Lower lobe of right lung (tissue), 2 donors: ENCODE measurements at regions not wholly inside any gene's neighbourhood (a gene's known extent, or its start where the extent isn't known, plus 50 kb on each side); places are given as distances from the start of the nearest gene placed in this dataset.

Experiments used
- ATAC-seq, 2 donors: fragments of 200-7000 bp; cut with Tn5 transposase; one replicate each; pipeline ENCODE4 v1.9.1; 2020 to 2022; ENCODE audit warnings: mild to moderate bottlenecking in 2 of 2, moderate library complexity in 2 of 2
- DNase-seq: peaks from one replicate; pipeline ENCODE4 v3.0.0-alpha.2; 2020
- H3K27ac ChIP-seq: fragments of 200-600 bp; one replicate; pipeline ENCODE4 v1.8.0; 2022
- H3K27me3 ChIP-seq: fragments of 200-600 bp; one replicate; pipeline ENCODE4 v1.8.0; 2022; ENCODE audit warnings: low read depth
- H3K36me3 ChIP-seq: fragments of 200-600 bp; one replicate; pipeline ENCODE4 v1.8.0; 2022; ENCODE audit warnings: mild to moderate bottlenecking
- H3K4me1 ChIP-seq: fragments of 200-600 bp; one replicate; pipeline ENCODE4 v1.8.0; 2022
- H3K4me3 ChIP-seq: fragments of 200-600 bp; one replicate; pipeline ENCODE4 v1.8.0; 2022; ENCODE audit warnings: mild to moderate bottlenecking
- H3K9me3 ChIP-seq: fragments of 200-600 bp; one replicate; pipeline ENCODE4 v1.8.0; 2022
- CTCF ChIP-seq: fragments of 200-600 bp; IDR thresholded peaks from one replicate; pipeline ENCODE4 v1.8.0; 2022; ENCODE audit warnings: antibody characterized with exemption, mild to moderate bottlenecking
- intact Hi-C: fragments of 100-400 bp; cut with DNase I; formaldehyde crosslinking; loops from one replicate; pipeline ENCODE4 v1.11.0; 2022
- donor health status: DM: no; HTN: yes; CAD: no; lungs with severe emphysema.

- Histone ChIP-seq H3K4me1 (no peaks in the 10 kb centered on the region), H3K36me3 (no peaks in the 10 kb centered on the region), H3K27me3 (no peaks in the 10 kb centered on the region), H3K27ac (no peak overlapping the region), H3K4me3 (no peak overlapping the region), H3K9me3 (no peaks in the 10 kb centered on the region)
- ATAC-seq (no peak), DNase-seq (no peak)
- TF ChIP-seq CTCF = no peak
- intact Hi-C loops = no loop called here
Observed at GRCh38 chr2:78910376-78910775, 115.1 kb upstream of the REG3G start.

- no peak for TF ChIP-seq CTCF
- intact Hi-C loops = no loop called here
- H3K27me3 ChIP-seq = no peaks in the 10 kb centered on the region
- no peak overlapping the region for H3K4me3 ChIP-seq
- DNase-seq (no peak), ATAC-seq (no peak)
- no peaks in the 10 kb centered on the region for H3K36me3 ChIP-seq
- no peaks in the 10 kb centered on the region for H3K9me3 ChIP-seq
- no peak overlapping the region for H3K27ac ChIP-seq
- no peaks in the 10 kb centered on the region for H3K4me1 ChIP-seq
Observed at GRCh38 chr2:78913257-78913656, 112.2 kb upstream of the REG3G start.

GRCh38 chr2:78925258-78925657 is 100.2 kb upstream of the REG3G start:
- DNase-seq = no peak
- TF ChIP-seq CTCF = no peak
- Histone ChIP-seq H3K4me3 (no peak overlapping the region), H3K9me3 (no peaks in the 10 kb centered on the region), H3K27ac (no peak overlapping the region), H3K4me1 (no peaks in the 10 kb centered on the region), H3K27me3 (no peaks in the 10 kb centered on the region), H3K36me3 (no peaks in the 10 kb centered on the region)
- ATAC-seq = no peak
- intact Hi-C loops = no loop called here

GRCh38 chr2:78928502-78928901 is 97.0 kb upstream of the REG3G start:
- Histone ChIP-seq H3K4me3 (no peak overlapping the region), H3K36me3 (no peaks in the 10 kb centered on the region), H3K27ac (no peak overlapping the region), H3K9me3 (no peaks in the 10 kb centered on the region), H3K4me1 (no peaks in the 10 kb centered on the region), H3K27me3 (no peaks in the 10 kb centered on the region)
- ATAC-seq (no peak), DNase-seq (no peak)
- TF ChIP-seq CTCF = no peak
- intact Hi-C loops = no loop called here

- no peak for TF ChIP-seq CTCF
- Histone ChIP-seq H3K36me3 (no peaks in the 10 kb centered on the region), H3K27me3 (no peaks in the 10 kb centered on the region), H3K9me3 (no peaks in the 10 kb centered on the region), H3K4me3 (no peak overlapping the region), H3K4me1 (no peaks in the 10 kb centered on the region), H3K27ac (no peak overlapping the region)
- no peak for ATAC-seq
- DNase-seq = no peak
- intact Hi-C loops = no loop called here
Observed at GRCh38 chr2:78940998-78941397, 84.5 kb upstream of the REG3G start.

GRCh38 chr2:78941751-78942150 is 83.8 kb upstream of the REG3G start:
- H3K9me3 ChIP-seq = no peaks in the 10 kb centered on the region

More at GRCh38 chr2:78941751-78942150, 83.8 kb upstream of the REG3G start:
- ATAC-seq (no peak), DNase-seq (no peak)
- intact Hi-C loops = no loop called here
- TF ChIP-seq CTCF = no peak
- H3K4me3 ChIP-seq = no peak overlapping the region
- no peaks in the 10 kb centered on the region for H3K27me3 ChIP-seq
- H3K27ac ChIP-seq = no peak overlapping the region
- no peaks in the 10 kb centered on the region for H3K4me1 ChIP-seq
- H3K36me3 ChIP-seq = no peaks in the 10 kb centered on the region
